NCI-H774 (cell line): ENCODE measurements at regions not wholly inside any gene's neighbourhood (a gene's known extent, or its start where the extent isn't known, plus 50 kb on each side); places are given as distances from the start of the nearest gene placed in this dataset.
"Not testable (repeated sequence)": the region's sequence is repeated elsewhere in the genome, so short reads cannot be mapped to it uniquely, and the experiment has no call there.

Experiments
- DNase-seq: peaks from one replicate; lab custom pipeline; 2025; lab: John Stamatoyannopoulos, UW

- no peak for DNase-seq
Observed at GRCh38 chr2:192953116-192953515, 758.4 kb upstream of the TMEFF2 start.

- no peak for DNase-seq
Observed at GRCh38 chr2:192952245-192952644, 757.5 kb upstream of the TMEFF2 start.

- no peak for DNase-seq
Observed at GRCh38 chr2:192948316-192948715, 753.6 kb upstream of the TMEFF2 start.

- no peak for DNase-seq
Observed at GRCh38 chr2:192947352-192947751, 752.6 kb upstream of the TMEFF2 start.

GRCh38 chr2:192940767-192941166, 746.0 kb upstream of the TMEFF2 start:
- DNase-seq: no peak

- no peak for DNase-seq
Observed at GRCh38 chr2:192932376-192932775, 737.6 kb upstream of the TMEFF2 start.

GRCh38 chr2:192921631-192922030, 726.9 kb upstream of the TMEFF2 start:
- not testable (repeated sequence) for DNase-seq

GRCh38 chr2:192901446-192901845, 706.7 kb upstream of the TMEFF2 start:
- no peak for DNase-seq

- no peak for DNase-seq
Observed at GRCh38 chr2:192899466-192899865, 704.7 kb upstream of the TMEFF2 start.

GRCh38 chr2:192893976-192894375, 699.2 kb upstream of the TMEFF2 start:
- not testable (repeated sequence) for DNase-seq

GRCh38 chr2:192888109-192888508, 693.4 kb upstream of the TMEFF2 start:
- DNase-seq: no peak

GRCh38 chr2:192887337-192887736, 692.6 kb upstream of the TMEFF2 start:
- DNase-seq: no peak

- DNase-seq: peak; percentile 12
Observed at GRCh38 chr2:192886636-192887035, 691.9 kb upstream of the TMEFF2 start.

- DNase-seq: no peak
Observed at GRCh38 chr2:192885569-192886160, 690.9 kb upstream of the TMEFF2 start.

GRCh38 chr2:192877159-192877558, 682.4 kb upstream of the TMEFF2 start:
- DNase-seq: no peak

- no peak for DNase-seq
Observed at GRCh38 chr2:192876698-192877097, 682.0 kb upstream of the TMEFF2 start.

- no peak for DNase-seq
Observed at GRCh38 chr2:192854706-192855105, 660.0 kb upstream of the TMEFF2 start.

GRCh38 chr2:192854031-192854430, 659.3 kb upstream of the TMEFF2 start:
- DNase-seq: no peak

- DNase-seq: no peak
Observed at GRCh38 chr2:192828947-192829346, 634.2 kb upstream of the TMEFF2 start.

- DNase-seq: no peak
Observed at GRCh38 chr2:192828175-192828574, 633.4 kb upstream of the TMEFF2 start.

- DNase-seq: no peak
Observed at GRCh38 chr2:192827735-192828134, 633.0 kb upstream of the TMEFF2 start.

GRCh38 chr2:192814376-192814775, 619.6 kb upstream of the TMEFF2 start:
- no peak for DNase-seq

GRCh38 chr2:192813341-192813740, 618.6 kb upstream of the TMEFF2 start:
- no peak for DNase-seq

GRCh38 chr2:192809173-192809572, 614.4 kb upstream of the TMEFF2 start:
- no peak for DNase-seq

- DNase-seq: no peak
Observed at GRCh38 chr2:192783643-192784042, 588.9 kb upstream of the TMEFF2 start.
